Esophagus (tissue), 2 donors: ENCODE measurements at regions not wholly inside any gene's neighbourhood (a gene's known extent, or its start where the extent isn't known, plus 50 kb on each side); places are given as distances from the start of the nearest gene placed in this dataset.

Experiments used
- H3K27ac ChIP-seq, 2 donors: one replicate each; pipeline ENCODE4 v1.5.1; 2013; ENCODE audit warnings: low read depth in 2 of 2, mild to moderate bottlenecking in 2 of 2, inconsistent platforms in 1 of 2, low read length in 1 of 2, moderate library complexity in 1 of 2
- H3K27me3 ChIP-seq, 2 donors: one replicate each; pipeline ENCODE4 v1.6.1; 2013; ENCODE audit warnings: low read length in 2 of 2, control low read depth in 1 of 2, mild to moderate bottlenecking in 1 of 2; ENCODE audit not compliant: insufficient read depth in 2 of 2, control insufficient read depth in 1 of 2
- H3K36me3 ChIP-seq, 2 donors: one replicate each; pipeline ENCODE4 v1.6.1; 2013; ENCODE audit warnings: low read length in 1 of 2; ENCODE audit not compliant: control insufficient read depth in 2 of 2, insufficient read depth in 2 of 2
- H3K4me1 ChIP-seq, 2 donors: one replicate each; pipeline ENCODE4 v1.6.1; 2013; ENCODE audit warnings: low read length in 1 of 2; ENCODE audit not compliant: control insufficient read depth in 2 of 2, insufficient read depth in 2 of 2
- H3K4me3 ChIP-seq, 2 donors: one replicate each; pipeline ENCODE4 v1.5.1; 2013; ENCODE audit warnings: low read length in 2 of 2, mild to moderate bottlenecking in 2 of 2, low read depth in 1 of 2, moderate library complexity in 1 of 2
- H3K9me3 ChIP-seq, 2 donors: one replicate each; pipeline ENCODE4 v1.6.1; 2013; ENCODE audit warnings: mild to moderate bottlenecking in 2 of 2, low read depth in 1 of 2, low read length in 1 of 2, moderate library complexity in 1 of 2; ENCODE audit not compliant: control insufficient read depth in 2 of 2, insufficient read depth in 1 of 2
- WGBS, 2 donors: extraction: QIAGEN DNeasy Blood & Tissue Kit; methylation state at CpG; one replicate each; pipeline ENCODE4 v1.1.7; 2013; 5-methylcytosine and 5-hydroxymethylcytosine counted together
- donor health status: healthy with polysubstance abuse.
- donor health status: Bipolar disorder and iron deficiency.

DNA sequence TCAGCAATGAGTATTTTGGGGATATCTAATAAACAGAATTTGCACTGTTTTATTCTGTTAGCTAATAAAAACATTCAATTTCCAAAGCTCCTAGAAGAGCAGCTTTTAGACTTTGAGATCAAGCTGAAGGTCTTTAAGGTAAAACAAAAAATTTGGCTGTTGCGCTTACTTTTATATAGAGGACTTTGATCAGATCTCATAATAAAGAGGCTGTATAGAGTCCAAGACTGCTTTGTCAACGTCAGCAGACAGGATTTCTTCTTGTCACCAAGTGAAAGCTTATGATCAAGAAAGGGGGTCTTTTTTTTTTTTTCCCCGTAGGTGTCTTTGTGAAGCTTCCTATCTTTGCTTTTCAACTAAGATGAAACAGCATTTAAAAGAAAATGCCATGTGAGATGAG, 556.5 kb upstream of the SLC35B3 start:
- H3K36me3 ChIP-seq, result no peaks in the 10 kb centered on the region
- H3K9me3 ChIP-seq, result no peaks in the 10 kb centered on the region
- 57 to 64% methylated on average over 3 of the region's 3 CpGs for WGBS, 2 donors

DNA sequence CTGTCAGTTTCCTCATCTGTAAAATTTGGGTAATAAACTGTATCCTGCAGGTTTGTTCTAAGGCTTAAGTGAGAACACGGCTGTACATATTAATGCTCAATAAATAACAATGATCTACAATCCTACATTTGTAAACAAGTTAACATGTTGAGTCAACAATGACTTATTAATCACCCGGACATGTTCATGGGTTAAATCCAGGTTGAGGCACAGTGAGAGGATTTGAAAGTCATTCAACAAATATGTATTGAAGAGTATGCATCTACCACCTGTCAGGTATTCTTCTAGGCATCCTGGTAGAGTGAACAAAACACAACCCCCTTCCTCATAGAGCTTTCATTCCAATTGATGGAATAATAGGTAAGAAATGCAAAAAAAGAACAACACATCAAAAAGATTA, 554.7 kb upstream of the SLC35B3 start:
- 65 to 68% methylated on average over 2 of the region's 2 CpGs for WGBS, 2 donors
- H3K36me3 ChIP-seq, result no peaks in the 10 kb centered on the region
- no peaks in the 10 kb centered on the region for H3K9me3 ChIP-seq
- no peak overlapping the region for H3K27ac ChIP-seq
- no peak overlapping the region for H3K4me3 ChIP-seq
- no peaks in the 10 kb centered on the region for H3K4me1 ChIP-seq
- H3K27me3 ChIP-seq, result no peaks in the 10 kb centered on the region

More for the DNA sequence above, 556.5 kb upstream of the SLC35B3 start:
- Histone ChIP-seq H3K4me1 (no peaks in the 10 kb centered on the region), H3K4me3 (no peak overlapping the region), H3K27ac (no peak overlapping the region), H3K27me3 (no peaks in the 10 kb centered on the region)

DNA sequence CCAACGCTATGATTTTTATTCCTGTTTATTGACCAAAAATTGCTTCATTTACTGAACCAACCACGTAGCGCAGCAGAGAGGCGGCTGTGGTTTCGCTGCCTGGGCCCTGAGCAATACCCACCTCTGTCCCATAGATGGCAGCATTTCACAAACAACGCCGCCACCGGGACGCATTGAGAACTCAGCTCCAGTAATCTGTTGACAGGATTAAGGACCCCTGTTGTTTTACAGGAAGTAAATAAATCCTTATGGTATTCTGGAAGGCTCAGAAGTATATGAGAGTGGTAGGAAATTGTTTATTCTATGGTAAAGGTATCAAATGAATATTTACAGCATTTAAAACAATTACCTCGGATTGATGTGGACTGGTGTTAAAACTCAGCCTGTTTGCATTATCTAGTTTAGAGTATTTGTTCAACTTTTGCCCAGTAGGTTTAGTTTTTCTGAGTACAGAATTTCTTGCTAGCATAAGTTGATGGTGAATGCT, 547.9 kb upstream of the SLC35B3 start:
- WGBS, 2 donors, result 4 to 6% methylated on average over 10 of the region's 10 CpGs
- Histone ChIP-seq H3K4me3 (peak overlapping the region in 1 of 2 donors; percentile 33), H3K27ac (no peak overlapping the region), H3K27me3 (no peaks in the 10 kb centered on the region), H3K36me3 (no peaks in the 10 kb centered on the region), H3K9me3 (no peaks in the 10 kb centered on the region), H3K4me1 (no peaks in the 10 kb centered on the region)

DNA sequence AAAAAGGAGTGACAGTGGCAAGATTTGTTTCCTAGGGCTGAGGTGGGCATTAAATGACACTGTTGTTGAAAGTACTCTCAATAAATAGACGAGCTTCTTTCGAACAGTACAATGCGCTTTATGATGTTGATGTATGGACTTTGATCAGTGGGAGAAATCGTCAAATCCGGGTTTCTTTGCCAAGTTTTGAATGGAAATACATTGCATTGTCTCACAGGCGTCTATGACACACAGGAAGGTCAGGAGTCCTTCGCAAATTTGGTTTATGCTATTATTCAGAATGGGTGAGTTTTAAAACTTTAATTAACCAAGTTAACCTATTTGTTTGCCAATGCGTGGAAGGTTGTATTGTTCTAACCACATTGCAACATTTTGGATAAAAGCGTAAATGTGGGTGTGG, 547.3 kb upstream of the SLC35B3 start:
- Histone ChIP-seq H3K4me3 (peak overlapping the region in 1 of 2 donors; percentile 33), H3K27ac (no peak overlapping the region), H3K36me3 (no peaks in the 10 kb centered on the region), H3K9me3 (no peaks in the 10 kb centered on the region), H3K4me1 (no peaks in the 10 kb centered on the region), H3K27me3 (no peaks in the 10 kb centered on the region)
- WGBS, 2 donors, result 29 to 38% methylated on average over 9 of the region's 9 CpGs

DNA sequence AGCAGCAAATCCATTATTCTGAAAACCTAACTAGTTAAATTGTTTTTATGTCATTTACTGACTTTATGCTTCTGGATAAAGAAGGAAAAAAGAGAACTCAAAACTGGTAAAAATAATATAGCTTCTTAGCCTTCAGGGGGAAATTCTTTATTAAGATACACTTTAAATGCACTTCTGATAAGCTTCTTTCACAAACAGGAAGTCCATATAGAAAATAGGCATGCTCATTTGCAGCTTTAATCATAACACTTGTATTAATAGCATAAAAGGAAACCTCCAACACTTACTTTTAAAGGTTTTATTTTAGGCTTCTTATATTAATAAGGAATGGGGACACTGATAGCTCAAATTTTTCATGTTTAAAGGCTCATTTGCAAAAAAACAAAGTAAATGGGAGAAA, 538.0 kb upstream of the SLC35B3 start:
- Histone ChIP-seq H3K4me1 (no peaks in the 10 kb centered on the region), H3K27ac (no peak overlapping the region), H3K36me3 (no peaks in the 10 kb centered on the region), H3K9me3 (no peaks in the 10 kb centered on the region), H3K27me3 (no peaks in the 10 kb centered on the region), H3K4me3 (no peak overlapping the region)

DNA sequence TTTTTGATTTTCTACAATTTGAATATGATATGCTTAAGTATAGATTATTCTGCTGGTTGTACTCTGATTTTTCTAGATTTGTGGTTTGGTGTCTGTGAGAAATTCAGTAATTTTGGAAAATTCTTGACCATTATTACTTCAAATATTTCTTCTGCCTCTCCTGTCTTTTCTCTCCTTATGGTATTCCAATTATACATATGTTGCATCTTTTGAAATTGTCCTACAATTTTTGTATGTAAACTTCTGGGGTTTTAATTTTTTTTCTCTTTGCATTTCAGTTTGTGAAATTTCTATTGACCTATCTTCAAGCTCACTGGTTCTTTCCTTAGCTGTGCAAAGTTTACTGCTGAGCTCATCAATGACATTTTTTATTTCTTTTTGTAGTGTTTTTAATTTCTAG, 534.4 kb upstream of the SLC35B3 start:
- Histone ChIP-seq H3K27me3 (no peaks in the 10 kb centered on the region), H3K9me3 (peaks cover 0 to 3% of the 10 kb centered on the region in 2 donors), H3K4me3 (no peak overlapping the region), H3K27ac (no peak overlapping the region), H3K36me3 (no peaks in the 10 kb centered on the region), H3K4me1 (no peaks in the 10 kb centered on the region)

DNA sequence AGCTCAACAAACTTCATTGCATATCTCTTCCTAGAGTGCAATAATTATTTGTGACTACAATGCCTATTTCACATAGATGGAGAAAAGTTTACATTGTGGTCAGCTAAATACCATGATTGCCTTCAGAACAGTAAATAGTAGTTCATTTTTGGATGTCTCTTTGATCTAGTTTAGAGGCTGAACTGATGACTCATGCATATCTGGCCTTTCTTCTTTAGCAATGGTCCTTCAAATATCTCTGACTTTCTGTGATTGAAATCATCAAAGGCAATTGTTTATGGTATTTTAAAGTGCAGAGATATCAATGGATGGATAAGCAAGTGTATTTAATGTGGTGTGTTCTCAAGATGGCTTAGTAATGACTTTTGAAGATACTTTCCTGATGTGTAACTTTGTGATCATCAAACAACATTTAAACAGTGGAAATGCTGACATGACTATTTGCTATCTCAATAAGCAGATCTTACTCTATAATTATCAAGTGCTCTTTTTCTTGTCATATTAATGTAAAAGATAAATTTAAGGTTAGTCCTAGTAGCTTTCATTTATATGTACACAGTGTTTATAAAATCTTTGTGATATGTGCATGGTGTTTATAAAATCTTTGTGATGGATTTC, 523.7 kb upstream of the SLC35B3 start:
- Histone ChIP-seq H3K36me3 (no peaks in the 10 kb centered on the region), H3K4me1 (no peaks in the 10 kb centered on the region), H3K9me3 (no peaks in the 10 kb centered on the region), H3K27me3 (no peaks in the 10 kb centered on the region), H3K4me3 (no peak overlapping the region), H3K27ac (no peak overlapping the region)

DNA sequence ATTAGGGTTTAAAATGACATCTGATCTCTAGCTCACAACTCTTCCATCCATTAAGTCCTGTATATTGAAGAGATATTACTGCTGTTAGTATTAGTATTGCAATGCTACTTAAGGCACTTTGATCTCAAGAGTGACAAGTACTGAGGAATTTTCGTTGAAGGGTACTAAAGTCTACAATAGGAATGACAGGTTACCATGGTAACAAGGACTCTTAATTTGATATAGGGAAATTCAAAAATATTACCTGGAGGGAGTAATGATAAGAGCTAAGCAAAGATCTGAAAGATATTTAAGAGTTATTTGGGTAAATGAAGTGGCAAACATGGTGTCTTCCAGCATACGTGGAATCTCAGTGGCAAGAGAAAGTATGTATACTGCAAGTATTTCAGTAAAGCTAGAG, 518.0 kb upstream of the SLC35B3 start:
- 46 to 64% methylated on average over 2 of the region's 2 CpGs for WGBS, 2 donors
- H3K4me3 ChIP-seq, result no peak overlapping the region
- no peak overlapping the region for H3K27ac ChIP-seq
- peaks cover 0 to 3% of the 10 kb centered on the region in 2 donors for H3K27me3 ChIP-seq
- H3K9me3 ChIP-seq, result peaks cover 0 to 2% of the 10 kb centered on the region in 2 donors
- H3K4me1 ChIP-seq, result no peaks in the 10 kb centered on the region
- no peaks in the 10 kb centered on the region for H3K36me3 ChIP-seq

DNA sequence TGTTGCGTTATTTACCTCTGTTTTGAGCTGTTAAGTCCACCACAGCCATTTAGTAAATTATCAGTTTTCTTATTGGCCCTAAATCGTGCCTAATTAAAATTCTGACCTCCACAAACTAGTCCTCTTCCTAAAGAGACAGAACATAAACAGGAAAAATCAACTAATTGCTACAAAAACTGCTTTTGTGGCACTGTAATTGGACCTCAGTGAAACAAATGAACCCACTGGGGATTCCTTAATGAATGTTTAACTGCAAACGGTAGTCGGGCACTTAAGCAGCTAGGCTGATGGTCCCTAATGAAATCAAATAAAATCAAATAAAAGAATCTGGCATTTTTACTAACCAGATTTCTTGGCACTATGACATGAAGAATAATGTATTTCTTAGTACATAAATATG, 513.4 kb upstream of the SLC35B3 start:
- 57 to 72% methylated on average over 4 of the region's 4 CpGs for WGBS, 2 donors
- H3K9me3 ChIP-seq, result peaks cover 0 to 2% of the 10 kb centered on the region in 2 donors
- H3K27ac ChIP-seq, result no peak overlapping the region

DNA sequence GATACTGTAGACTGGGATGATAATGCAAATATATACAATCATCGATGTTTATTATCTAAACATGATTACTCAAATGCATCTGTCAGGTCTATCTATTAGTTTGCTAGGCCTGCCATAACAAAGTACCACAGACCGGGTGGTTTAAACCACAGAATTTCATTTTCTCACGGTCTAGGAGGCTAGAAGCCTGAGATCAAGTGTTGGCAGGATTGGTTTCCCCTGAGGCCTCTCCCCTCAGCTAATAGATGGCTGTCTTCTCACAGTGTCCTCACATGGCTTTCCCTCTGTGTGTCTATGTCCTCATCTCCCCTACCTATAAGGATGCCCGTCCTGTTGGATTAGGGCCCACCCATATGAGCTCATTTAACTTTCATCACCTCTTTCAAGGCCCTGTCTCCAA, 512.6 kb upstream of the SLC35B3 start:
- Histone ChIP-seq H3K4me3 (no peak overlapping the region), H3K36me3 (no peaks in the 10 kb centered on the region), H3K27ac (no peak overlapping the region), H3K27me3 (peaks cover 0 to 3% of the 10 kb centered on the region in 2 donors), H3K9me3 (peaks cover 0 to 2% of the 10 kb centered on the region in 2 donors), H3K4me1 (no peaks in the 10 kb centered on the region)
- 48 to 55% methylated on average over 4 of the region's 4 CpGs for WGBS, 2 donors

More for the DNA sequence above, 513.4 kb upstream of the SLC35B3 start:
- Histone ChIP-seq H3K36me3 (no peaks in the 10 kb centered on the region), H3K27me3 (peaks cover 0 to 3% of the 10 kb centered on the region in 2 donors), H3K4me1 (no peaks in the 10 kb centered on the region), H3K4me3 (no peak overlapping the region)
